HCT116 (cell line): ENCODE measurements at regions not wholly inside any gene's neighbourhood (a gene's known extent, or its start where the extent isn't known, plus 50 kb on each side); places are given as distances from the start of the nearest gene placed in this dataset.

ENCODE experiments used
- ATAC-seq: fragments of 200-7000 bp; cut with Tn5 transposase; 2 replicates; pipeline ENCODE4 v1.9.1; 2020; ENCODE audit warnings: mild to moderate bottlenecking, moderate library complexity
- BruUV-seq: library from RNA; stranded (reverse); fragments of 400-500 nt; replicated peaks from 2 replicates; lab custom pipeline; 2021; lab: Mats Ljungman, UMichigan
- CTCF ChIA-PET: fragments of 300-600 bp; sonication (Branson Sonifier 250); formaldehyde crosslinking; loops from one replicate; lab custom pipeline; 2021; ENCODE audit warnings: antibody characterized with exemption; lab: Charles Lee
- POLR2A ChIA-PET: fragments of 300-600, 350-600 bp; sonication (Branson Sonifier 250); formaldehyde crosslinking; loops from one replicate; lab custom pipeline; 2021; ENCODE audit warnings: antibody characterized with exemption; lab: Charles Lee
- RAD21 ChIA-PET, 2 experiments: fragments of 300-600 bp; sonication (Branson Sonifier 250); formaldehyde crosslinking; loops; one replicate each; lab custom pipeline; 2023; ENCODE audit warnings: low total read pairs in 2 of 2; ENCODE audit not compliant: uncharacterized antibody in 2 of 2, unreplicated experiment in 2 of 2, low non-redundant PET in 1 of 2; lab: Charles Lee
- DNase-seq: peaks from one replicate; pipeline ENCODE4 v3.0.0-alpha.2; 2010; ENCODE audit warnings: low read depth, low spot score
- H2AFZ ChIP-seq: fragments of 200-600 bp; shearing (Covaris generic), sonication (generic); 2 replicates; pipeline ENCODE4 v1.6.1; 2017; ENCODE audit warnings: low read depth, mixed run types, mixed read lengths, antibody characterized with exemption, low read length; ENCODE audit not compliant: poor library complexity, severe bottlenecking
- H3K27ac ChIP-seq: 2 replicates; pipeline ENCODE4 v1.5.1; 2012; ENCODE audit warnings: low read depth, low read length
- H3K27me3 ChIP-seq: fragments of 200-600 bp; sonication (generic); 2 replicates; pipeline ENCODE4 v1.6.1; 2016; ENCODE audit warnings: mixed run types, low read length, mixed read lengths; ENCODE audit not compliant: insufficient read depth
- H3K36me3 ChIP-seq, 2 experiments: fragments of 200-500 bp in 1 of 2; fragments of 200-600 bp in 1 of 2; sonication (Bioruptor generic) in 1 of 2; sonication (generic) in 1 of 2; 2 replicates each; pipeline versions ENCODE4 v1.5.1 to v1.6.1; 2014 to 2016; ENCODE audit warnings: low read length in 2 of 2, inconsistent platforms in 1 of 2, mixed read lengths in 1 of 2, mixed run types in 1 of 2; ENCODE audit not compliant: insufficient read depth in 2 of 2, control insufficient read depth in 1 of 2
- H3K4me1 ChIP-seq, 2 experiments: fragments of 200-600 bp in 1 of 2; sonication (generic) in 1 of 2; 2 replicates each; pipeline versions ENCODE4 v1.5.1 to v1.6.1; 2012 to 2017; ENCODE audit warnings: low read length in 2 of 2, inconsistent platforms in 1 of 2, mild to moderate bottlenecking in 1 of 2, mixed read lengths in 1 of 2, mixed run types in 1 of 2, moderate library complexity in 1 of 2; ENCODE audit not compliant: insufficient read depth in 2 of 2, control insufficient read depth in 1 of 2
- H3K4me2 ChIP-seq: fragments of 200-600 bp; sonication (generic); 2 replicates; pipeline ENCODE4 v1.6.1; 2017; ENCODE audit warnings: mixed run types, low read length, mixed read lengths
- H3K4me3 ChIP-seq, 2 experiments: fragments of 200-600 bp in 1 of 2; sonication (generic) in 1 of 2; replicated peaks in 1 of 2; 2 replicates each; pipeline ENCODE4 v1.5.1; 2011 to 2016; ENCODE audit warnings: low read length in 2 of 2, control low read depth in 1 of 2, low read depth in 1 of 2, mild to moderate bottlenecking in 1 of 2, mixed read lengths in 1 of 2, mixed run types in 1 of 2
- H3K79me2 ChIP-seq: fragments of 200-600 bp; sonication (generic); 2 replicates; pipeline ENCODE4 v1.6.1; 2017; ENCODE audit warnings: mild to moderate bottlenecking, mixed run types, low read length, moderate library complexity, mixed read lengths; ENCODE audit not compliant: insufficient read depth
- H3K9ac ChIP-seq: fragments of 200-600 bp; sonication (generic); 2 replicates; pipeline ENCODE4 v1.6.1; 2016; ENCODE audit warnings: low read length, mixed read lengths
- H3K9me2 ChIP-seq: fragments of 200-600 bp; sonication (generic), shearing (Covaris generic); 2 replicates; pipeline ENCODE4 v1.6.1; 2017; ENCODE audit warnings: mixed run types, mild to moderate bottlenecking, moderate library complexity; ENCODE audit not compliant: insufficient read depth
- H3K9me3 ChIP-seq, 2 experiments: fragments of 200-500 bp in 1 of 2; fragments of 200-600 bp in 1 of 2; sonication (Bioruptor generic) in 1 of 2; sonication (generic) in 1 of 2; 2 replicates each; pipeline ENCODE4 v1.6.1; 2014 to 2017; ENCODE audit warnings: low read length in 2 of 2, mixed read lengths in 2 of 2, inconsistent platforms in 1 of 2, low read depth in 1 of 2, mild to moderate bottlenecking in 1 of 2, mixed run types in 1 of 2, moderate library complexity in 1 of 2; ENCODE audit not compliant: control insufficient read depth in 1 of 2, insufficient read depth in 1 of 2
- H4K20me1 ChIP-seq: fragments of 200-600 bp; sonication (generic), shearing (Covaris generic); 2 replicates; pipeline ENCODE4 v1.6.1; 2017; ENCODE audit warnings: mixed run types, mild to moderate bottlenecking, moderate library complexity; ENCODE audit not compliant: insufficient read depth
- ATF3 ChIP-seq: IDR thresholded peaks from 2 replicates; pipeline ENCODE4 v1.6.1; 2012
- CBX3 ChIP-seq: IDR thresholded peaks from 2 replicates; pipeline ENCODE4 v1.6.1; 2012; ENCODE audit warnings: low read depth
- ELF1 ChIP-seq: IDR thresholded peaks from 2 replicates; pipeline ENCODE4 v1.6.1; 2012; ENCODE audit warnings: low read depth, borderline replicate concordance
- FOSL1 ChIP-seq: IDR thresholded peaks from 2 replicates; pipeline ENCODE4 v1.6.1; 2012; ENCODE audit warnings: low read depth
- MAX ChIP-seq: IDR thresholded peaks from 2 replicates; pipeline ENCODE4 v1.6.1; 2012
- RAD21 ChIP-seq: IDR thresholded peaks from 2 replicates; pipeline ENCODE4 v1.6.1; 2012; ENCODE audit warnings: low read depth, mild to moderate bottlenecking
- SIN3A ChIP-seq: IDR thresholded peaks from 2 replicates; pipeline ENCODE4 v1.6.1; 2012; ENCODE audit warnings: low read depth
- SP1 ChIP-seq: IDR thresholded peaks from 2 replicates; pipeline ENCODE4 v1.6.1; 2012; ENCODE audit warnings: low read depth
- SRF ChIP-seq: IDR thresholded peaks from 2 replicates; pipeline ENCODE4 v1.6.1; 2012; ENCODE audit warnings: low read depth
- ZFX ChIP-seq: fragments of 450-650 bp; IDR thresholded peaks from 2 replicates; pipeline ENCODE4 v1.6.1; 2017
- intact Hi-C: fragments of 100-400 bp; cut with micrococcal nuclease; formaldehyde crosslinking; loops from 2 replicates; pipeline ENCODE4 v1.10.0; 2022

DNA sequence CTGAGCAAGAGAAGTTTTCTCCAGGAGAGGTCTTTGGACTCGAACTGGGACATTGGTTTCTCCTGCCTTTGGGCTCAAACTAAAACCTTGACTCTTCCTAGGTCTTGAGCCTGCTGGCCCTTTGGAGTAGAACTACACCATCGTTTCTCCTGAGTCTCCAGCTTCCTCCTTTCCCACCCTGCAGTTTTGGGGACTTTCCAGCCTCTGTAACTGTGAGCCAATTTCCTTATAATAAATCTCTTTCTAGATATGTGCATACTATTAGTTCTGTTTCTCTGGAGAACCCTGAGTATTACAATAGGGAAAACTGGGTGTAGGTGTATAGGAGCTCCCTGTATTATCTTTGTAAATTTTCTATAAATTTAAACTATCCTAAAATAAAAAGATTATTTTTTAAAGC is 219.8 kb upstream of the AGAP1 start:
- BruUV-seq: no TSS peak

DNA sequence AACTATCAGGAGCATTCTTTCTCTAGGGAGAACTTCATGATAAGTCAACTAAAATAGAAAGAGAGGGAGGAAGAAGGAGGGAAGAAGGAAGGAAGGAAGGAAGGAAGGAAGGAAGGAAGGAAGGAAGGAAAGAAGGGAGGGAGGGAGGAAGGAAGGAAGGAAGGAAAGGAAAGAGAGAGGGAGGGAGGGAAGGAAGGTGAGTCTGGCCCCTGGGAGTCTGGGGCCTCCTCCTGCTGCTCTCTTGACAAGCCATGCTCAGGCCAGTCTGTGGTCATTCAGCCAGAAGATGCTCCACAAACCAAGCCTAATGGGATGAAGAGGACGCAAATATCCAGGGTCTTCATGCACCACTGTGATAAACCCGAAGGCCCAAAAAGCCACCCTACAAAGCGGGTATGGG is 216.4 kb upstream of the AGAP1 start:
- TF ChIP-seq ZFX (no peak), MAX (no peak)
- TF ChIP-seq, all 23 proteins: peak for 0
- ChIA-PET CTCF (no interaction called here), POLR2A (no interaction called here), RAD21 (no interaction called here)
- no peaks in the 10 kb centered on the region for H3K36me3 ChIP-seq
- H2AFZ ChIP-seq: no peak overlapping the region
- no peaks in the 10 kb centered on the region for H3K4me1 ChIP-seq
- no peaks in the 10 kb centered on the region for H3K9me2 ChIP-seq
- no peak overlapping the region for H3K4me2 ChIP-seq
- BruUV-seq: no TSS peak
- H3K9me3 ChIP-seq: no peaks in the 10 kb centered on the region
- H3K79me2 ChIP-seq: no peaks in the 10 kb centered on the region
- no peak overlapping the region for H3K27ac ChIP-seq
- DNase-seq (no peak), ATAC-seq (no peak)
- H4K20me1 ChIP-seq: no peaks in the 10 kb centered on the region
- H3K27me3 ChIP-seq: no peaks in the 10 kb centered on the region
- intact Hi-C loops: no loop called here
- H3K9ac ChIP-seq: no peak overlapping the region
- H3K4me3 ChIP-seq: no peak overlapping the region

More for the DNA sequence above, 219.8 kb upstream of the AGAP1 start:
- H3K9me3 ChIP-seq: no peaks in the 10 kb centered on the region
- H3K79me2 ChIP-seq: no peaks in the 10 kb centered on the region
- no peak for TF ChIP-seq FOSL1
- TF ChIP-seq MAX: no peak
- no peak for TF ChIP-seq ZFX
- TF ChIP-seq ATF3: no peak
- TF ChIP-seq ELF1: no peak
- no peak for TF ChIP-seq RAD21
- TF ChIP-seq CBX3: no peak
- TF ChIP-seq SIN3A: no peak
- no peak for TF ChIP-seq SRF
- TF ChIP-seq SP1: no peak
- H4K20me1 ChIP-seq: no peaks in the 10 kb centered on the region
- no peaks in the 10 kb centered on the region for H3K9me2 ChIP-seq
- H3K4me2 ChIP-seq: no peak overlapping the region
- intact Hi-C loops: no loop called here
- H2AFZ ChIP-seq: no peak overlapping the region
- H3K4me3 ChIP-seq: no peak overlapping the region
- no peaks in the 10 kb centered on the region for H3K36me3 ChIP-seq
- RAD21 ChIA-PET: no interaction called here
- no peaks in the 10 kb centered on the region for H3K27me3 ChIP-seq
- no peaks in the 10 kb centered on the region for H3K4me1 ChIP-seq
- POLR2A ChIA-PET: no interaction called here
- no peak overlapping the region for H3K27ac ChIP-seq
- CTCF ChIA-PET: no interaction called here
- DNase-seq (no peak), ATAC-seq (no peak)
- no peak overlapping the region for H3K9ac ChIP-seq
